D341Med (cell line): ENCODE measurements at regions not wholly inside any gene's neighbourhood (a gene's known extent, or its start where the extent isn't known, plus 50 kb on each side); places are given as distances from the start of the nearest gene placed in this dataset.
"Not testable (repeated sequence)": the region's sequence is repeated elsewhere in the genome, so short reads cannot be mapped to it uniquely, and the experiment has no call there.

ENCODE experiments used
- DNase-seq: peaks from one replicate; pipeline ENCODE4 v3.0.0; 2012; ENCODE audit warnings: low spot score

GRCh38 chr20:51123887-51124286, 101.0 kb upstream of the KCNG1 start:
- DNase-seq, result not testable (repeated sequence)

GRCh38 chr20:51122931-51123658, 100.2 kb upstream of the KCNG1 start:
- DNase-seq, result no peak

- no peak for DNase-seq
Measured at GRCh38 chr20:51121901-51122412, 99.0 kb upstream of the KCNG1 start.

- no peak for DNase-seq
Measured at GRCh38 chr20:51121272-51121671, 98.4 kb upstream of the KCNG1 start.

- DNase-seq, result no peak
Measured at GRCh38 chr20:51120868-51121267, 98.0 kb upstream of the KCNG1 start.

GRCh38 chr20:51120438-51120837, 97.5 kb upstream of the KCNG1 start:
- DNase-seq, result no peak

GRCh38 chr20:51119914-51120313, 97.0 kb upstream of the KCNG1 start:
- no peak for DNase-seq

GRCh38 chr20:51118985-51119527, 96.1 kb upstream of the KCNG1 start:
- no peak for DNase-seq

- no peak for DNase-seq
Measured at GRCh38 chr20:51118216-51118615, 95.3 kb upstream of the KCNG1 start.

- no peak for DNase-seq
Measured at GRCh38 chr20:51116765-51117686, 94.1 kb upstream of the KCNG1 start.

- no peak for DNase-seq
Measured at GRCh38 chr20:51111290-51111689, 88.4 kb upstream of the KCNG1 start.

GRCh38 chr20:51108638-51109363, 85.9 kb upstream of the KCNG1 start:
- no peak for DNase-seq

GRCh38 chr20:51106011-51106410, 83.1 kb upstream of the KCNG1 start:
- DNase-seq, result no peak

GRCh38 chr20:51104960-51105920, 82.3 kb upstream of the KCNG1 start:
- DNase-seq, result no peak

GRCh38 chr20:51100617-51101016, 77.7 kb upstream of the KCNG1 start:
- no peak for DNase-seq

- no peak for DNase-seq
Measured at GRCh38 chr20:51098284-51098810, 75.4 kb upstream of the KCNG1 start.

GRCh38 chr20:51097351-51098120, 74.6 kb upstream of the KCNG1 start:
- no peak for DNase-seq

- no peak for DNase-seq
Measured at GRCh38 chr20:51096582-51097267, 73.8 kb upstream of the KCNG1 start.
